ENCODE measurements at regions not wholly inside any gene's neighbourhood (a gene's known extent, or its start where the extent isn't known, plus 50 kb on each side); places are given as distances from the start of the nearest gene placed in this dataset.

DNA sequence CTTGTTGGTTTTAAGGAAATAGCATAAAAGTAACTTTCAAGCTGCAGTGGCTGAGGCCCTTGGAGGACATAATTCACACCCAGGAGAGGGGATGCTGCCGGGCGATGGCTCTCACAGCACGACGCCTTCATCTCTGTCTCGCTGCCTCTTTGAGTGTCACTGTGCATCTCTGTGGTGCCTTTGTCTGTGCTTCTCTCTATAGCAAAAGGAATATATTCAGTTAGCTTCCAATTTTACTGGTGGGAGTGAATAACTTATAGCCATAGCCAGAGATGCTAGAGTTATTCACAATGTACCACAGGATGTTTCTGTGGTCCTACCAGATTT, 276.7 kb downstream of the SYK start:
- no peaks in the 10 kb centered on the region for H3K9me3 ChIP-seq
- no peaks in the 10 kb centered on the region for H3K27me3 ChIP-seq (ENCODE audit: insufficient read depth in 3 of 3, low read length in 2 of 3)
- H3K4me3 ChIP-seq = no peak overlapping the region
- DNase-seq (no peak), ATAC-seq (no peak)
- WGBS, 3 donors = 87 to 88% (median 88%) methylated on average over 5 of the region's 5 CpGs
- H3K36me3 ChIP-seq (ENCODE audit: insufficient read depth in 1 of 2, low read depth in 1 of 2) = no peaks in the 10 kb centered on the region
- TF ChIP-seq, protein P1, sequence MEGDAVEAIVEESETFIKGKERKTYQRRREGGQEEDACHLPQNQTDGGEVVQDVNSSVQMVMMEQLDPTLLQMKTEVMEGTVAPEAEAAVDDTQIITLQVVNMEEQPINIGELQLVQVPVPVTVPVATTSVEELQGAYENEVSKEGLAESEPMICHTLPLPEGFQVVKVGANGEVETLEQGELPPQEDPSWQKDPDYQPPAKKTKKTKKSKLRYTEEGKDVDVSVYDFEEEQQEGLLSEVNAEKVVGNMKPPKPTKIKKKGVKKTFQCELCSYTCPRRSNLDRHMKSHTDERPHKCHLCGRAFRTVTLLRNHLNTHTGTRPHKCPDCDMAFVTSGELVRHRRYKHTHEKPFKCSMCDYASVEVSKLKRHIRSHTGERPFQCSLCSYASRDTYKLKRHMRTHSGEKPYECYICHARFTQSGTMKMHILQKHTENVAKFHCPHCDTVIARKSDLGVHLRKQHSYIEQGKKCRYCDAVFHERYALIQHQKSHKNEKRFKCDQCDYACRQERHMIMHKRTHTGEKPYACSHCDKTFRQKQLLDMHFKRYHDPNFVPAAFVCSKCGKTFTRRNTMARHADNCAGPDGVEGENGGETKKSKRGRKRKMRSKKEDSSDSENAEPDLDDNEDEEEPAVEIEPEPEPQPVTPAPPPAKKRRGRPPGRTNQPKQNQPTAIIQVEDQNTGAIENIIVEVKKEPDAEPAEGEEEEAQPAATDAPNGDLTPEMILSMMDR (IDR thresholded peaks at IDR 0.05) = no peak
- H3K27ac ChIP-seq = no peak overlapping the region
- peaks cover 8% of the 10 kb centered on the region for H3K4me1 ChIP-seq
- intact Hi-C loops (cut with DNase I) = no loop called here

DNA sequence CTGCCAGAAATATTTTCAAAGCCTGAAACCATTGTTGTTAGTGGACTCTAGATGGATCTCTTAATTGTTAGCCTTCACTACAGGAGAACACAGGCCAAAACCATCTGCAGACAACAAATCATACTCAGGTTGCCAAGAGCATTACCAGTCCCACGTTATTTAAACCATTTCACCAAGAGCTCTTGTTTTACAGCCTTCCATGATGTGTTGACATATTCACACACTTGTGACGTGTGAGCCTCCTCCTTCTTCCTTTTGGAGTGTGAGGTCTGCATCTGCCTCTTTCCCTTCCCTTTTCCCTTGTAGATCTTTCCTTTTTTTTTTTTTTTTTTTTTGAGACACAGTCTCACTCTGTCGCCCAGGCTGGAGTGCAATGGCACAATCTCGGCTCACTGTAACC, 279.0 kb downstream of the AUH start:
- Histone ChIP-seq H3K4me3 (no peak overlapping the region), H3K9me3 (no peaks in the 10 kb centered on the region), H3K27ac (no peak overlapping the region), H3K27me3 (ENCODE audit: insufficient read depth in 3 of 3, low read length in 2 of 3) (no peaks in the 10 kb centered on the region), H3K36me3 (ENCODE audit: insufficient read depth in 1 of 2, low read depth in 1 of 2) (no peaks in the 10 kb centered on the region), H3K4me1 (peaks cover 6% of the 10 kb centered on the region)
- WGBS, 3 donors = 67 to 81% (median 77%) methylated on average over 4 of the region's 4 CpGs
- DNase-seq (no peak), ATAC-seq (no peak)
- intact Hi-C loops (cut with DNase I) = no loop called here
- TF ChIP-seq, protein P1 (IDR thresholded peaks at IDR 0.05) = no peak

DNA sequence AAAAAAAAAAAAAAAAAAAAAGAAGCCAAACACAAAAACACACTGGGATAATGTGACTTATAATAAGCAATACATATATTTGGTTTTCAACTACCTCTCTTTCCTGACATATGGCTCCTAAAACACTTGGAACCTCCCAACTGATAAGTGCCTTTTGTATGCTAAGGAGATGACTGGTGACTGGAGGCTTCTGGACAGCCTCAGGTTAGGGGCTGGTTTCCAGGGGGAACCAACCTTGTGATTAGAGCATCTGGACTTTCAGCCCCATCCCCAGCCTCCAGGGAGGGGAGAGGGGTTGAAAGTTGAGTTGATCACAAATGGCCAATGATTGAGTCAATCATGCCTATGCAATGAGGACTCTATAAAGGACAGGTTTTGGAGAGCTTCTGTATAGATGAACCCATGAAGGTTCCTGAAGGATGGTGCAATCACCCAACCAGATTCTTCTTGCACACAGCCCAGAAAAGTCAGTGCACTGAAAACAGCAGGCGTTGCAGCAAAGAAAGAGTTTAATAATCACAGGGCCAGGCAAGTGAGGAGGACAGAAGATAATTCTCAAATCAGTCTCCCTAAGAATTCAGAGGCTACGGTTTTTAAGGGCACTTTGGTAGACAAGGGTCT, 276.7 kb downstream of the AUH start:
- TF ChIP-seq, protein P1 (IDR thresholded peaks at IDR 0.05) = no peak
- Histone ChIP-seq H3K27ac (no peak overlapping the region), H3K4me1 (peaks cover 10% of the 10 kb centered on the region), H3K9me3 (no peaks in the 10 kb centered on the region), H3K36me3 (ENCODE audit: insufficient read depth in 1 of 2, low read depth in 1 of 2) (no peaks in the 10 kb centered on the region), H3K27me3 (ENCODE audit: insufficient read depth in 3 of 3, low read length in 2 of 3) (no peaks in the 10 kb centered on the region), H3K4me3 (no peak overlapping the region)
- 72 to 79% (median 77%) methylated on average over 2 of the region's 2 CpGs for WGBS, 3 donors
- intact Hi-C loops (cut with DNase I) = no loop called here
- ATAC-seq (no peak), DNase-seq (no peak)

DNA sequence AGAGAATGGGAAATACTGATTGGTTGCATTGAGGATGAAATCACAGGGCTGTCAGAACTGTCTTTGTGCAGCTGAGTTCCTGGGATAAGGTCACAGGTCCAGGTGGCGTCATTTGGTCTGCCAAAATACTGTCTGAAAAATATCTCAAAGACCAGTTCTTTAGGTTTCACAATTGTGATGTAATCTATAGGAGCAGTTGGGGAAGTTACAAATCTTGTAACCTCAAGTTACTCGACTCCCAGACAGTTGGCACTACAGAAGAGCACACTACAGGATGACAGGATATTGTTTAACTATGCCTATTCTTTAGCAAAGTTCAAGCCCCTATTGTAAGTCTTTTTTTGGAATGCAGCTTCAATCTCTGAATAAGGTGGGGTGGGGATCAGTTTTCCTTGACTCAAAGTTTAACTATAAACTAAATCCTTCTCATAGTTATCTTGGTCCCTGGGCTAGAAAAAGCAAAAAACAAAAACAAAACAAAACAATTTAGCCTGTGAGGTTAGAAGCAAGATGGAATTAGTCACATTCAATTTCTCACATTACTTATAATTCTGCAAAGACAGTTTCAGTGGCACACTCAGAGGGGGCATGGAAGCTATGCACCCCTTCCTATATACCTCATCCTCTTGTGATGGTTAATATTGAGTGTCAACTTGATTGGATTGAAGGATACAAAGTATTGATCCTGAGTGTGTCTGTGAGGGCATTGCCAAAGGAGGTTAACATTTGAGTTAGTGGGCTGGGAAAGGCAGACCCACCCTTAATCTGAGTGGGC, 276.0 kb downstream of the AUH start:
- no peak for ATAC-seq
- Histone ChIP-seq H3K36me3 (ENCODE audit: insufficient read depth in 1 of 2, low read depth in 1 of 2) (no peaks in the 10 kb centered on the region), H3K27me3 (ENCODE audit: insufficient read depth in 3 of 3, low read length in 2 of 3) (no peaks in the 10 kb centered on the region), H3K27ac (no peak overlapping the region), H3K4me3 (no peak overlapping the region), H3K4me1 (peaks cover 10% of the 10 kb centered on the region), H3K9me3 (no peaks in the 10 kb centered on the region)
- DNase-seq = no peak
- TF ChIP-seq, protein P1 (IDR thresholded peaks at IDR 0.05) = no peak
- intact Hi-C loops (cut with DNase I) = no loop called here
- WGBS, 3 donors = 30 to 59% (median 51%) methylated on average over 2 of the region's 2 CpGs
